MCF 10A (cell line): ENCODE measurements at regions not wholly inside any gene's neighbourhood (a gene's known extent, or its start where the extent isn't known, plus 50 kb on each side); places are given as distances from the start of the nearest gene placed in this dataset.
"Not testable (repeated sequence)": the region's sequence is repeated elsewhere in the genome, so short reads cannot be mapped to it uniquely, and the experiment has no call there.

Experiments
- BruUV-seq: library from RNA; stranded (reverse); fragments of 400-500 nt; replicated peaks from 2 replicates; lab custom pipeline; 2021; lab: Mats Ljungman, UMichigan
- CTCF ChIA-PET: fragments of 300-600 bp; sonication (Branson Sonifier 250); formaldehyde crosslinking; extraction: SDS; loops from one replicate; lab custom pipeline; 2021; ENCODE audit warnings: antibody characterized with exemption, inconsistent platforms; lab: Yijun Ruan, JAX
- POLR2A ChIA-PET: fragments of 300-600, 350-650 bp; sonication (Branson Sonifier 250); formaldehyde crosslinking; extraction: SDS; loops from one replicate; lab custom pipeline; 2020; ENCODE audit warnings: antibody characterized with exemption, inconsistent platforms; lab: Yijun Ruan, JAX
- DNase-seq: peaks from one replicate; pipeline ENCODE4 v3.0.0-alpha.2; 2018; ENCODE audit not compliant: unreplicated experiment
- H3K27ac Mint-ChIP-seq: one replicate; pipeline ENCODE4 v1.8.0; 2022; ENCODE audit warnings: mild to moderate bottlenecking, low read depth, mixed read lengths; ENCODE audit not compliant: unreplicated experiment
- H3K27me3 Mint-ChIP-seq: one replicate; pipeline ENCODE4 v1.8.0; 2022; ENCODE audit warnings: mixed read lengths; ENCODE audit not compliant: insufficient read depth, unreplicated experiment
- H3K36me3 Mint-ChIP-seq: one replicate; pipeline ENCODE4 v1.8.0; 2022; ENCODE audit warnings: mild to moderate bottlenecking, moderate library complexity, mixed read lengths; ENCODE audit not compliant: insufficient read depth, unreplicated experiment
- H3K4me1 Mint-ChIP-seq: one replicate; pipeline ENCODE4 v1.8.0; 2022; ENCODE audit warnings: mixed read lengths; ENCODE audit not compliant: insufficient read depth, unreplicated experiment
- H3K4me3 Mint-ChIP-seq: one replicate; pipeline ENCODE4 v1.8.0; 2022; ENCODE audit warnings: mild to moderate bottlenecking, moderate library complexity, mixed read lengths; ENCODE audit not compliant: unreplicated experiment
- H3K9me3 Mint-ChIP-seq: one replicate; pipeline ENCODE4 v1.8.0; 2022; ENCODE audit warnings: mixed read lengths; ENCODE audit not compliant: unreplicated experiment
- CTCF ChIP-seq: fragments of 200-600 bp; IDR thresholded peaks from one replicate; pipeline ENCODE4 v1.8.0; 2022; ENCODE audit warnings: antibody characterized with exemption, mild to moderate bottlenecking; ENCODE audit not compliant: unreplicated experiment
- intact Hi-C: fragments of 100-400 bp; cut with micrococcal nuclease; formaldehyde crosslinking; loops from 2 replicates; pipeline ENCODE4 v1.14.1; 2022

- H3K4me1 Mint-ChIP-seq = peaks cover 31% of the 10 kb centered on the region
- CTCF ChIA-PET = interaction anchor here (0.7 kb wide), 2 partner anchors 119 to 230 kb away, joined by 3 to 4 read pairs; no protein-coding TSS in a partner anchor
- no TSS peak for BruUV-seq
- H3K27ac Mint-ChIP-seq = no peak overlapping the region
- no peaks in the 10 kb centered on the region for H3K27me3 Mint-ChIP-seq
- TF ChIP-seq CTCF = no peak
- H3K36me3 Mint-ChIP-seq = peaks cover 13% of the 10 kb centered on the region
- POLR2A ChIA-PET = no interaction called here
- intact Hi-C loops = no loop called here
- no peak overlapping the region for H3K4me3 Mint-ChIP-seq
- no peak for DNase-seq
- peaks cover 7% of the 10 kb centered on the region for H3K9me3 Mint-ChIP-seq
These were observed 97.0 kb upstream of the SVIL start for GRCh38 chr10:29731760-29732159.

- Mint-ChIP-seq H3K27me3 (no peaks in the 10 kb centered on the region), H3K4me1 (peaks cover 31% of the 10 kb centered on the region), H3K9me3 (peaks cover 7% of the 10 kb centered on the region), H3K27ac (no peak overlapping the region), H3K36me3 (peaks cover 17% of the 10 kb centered on the region), H3K4me3 (no peak overlapping the region)
- intact Hi-C loops = no loop called here
- no peak for DNase-seq
- BruUV-seq = no TSS peak
- POLR2A ChIA-PET = no interaction called here
- no peak for TF ChIP-seq CTCF
- CTCF ChIA-PET = no interaction called here
These were observed 96.2 kb upstream of the SVIL start for GRCh38 chr10:29730969-29731368.

- H3K4me3 Mint-ChIP-seq = no peak overlapping the region
- H3K27me3 Mint-ChIP-seq = no peaks in the 10 kb centered on the region
- BruUV-seq = no TSS peak
- intact Hi-C loops = no loop called here
- no peak for DNase-seq
- ChIA-PET CTCF (interaction anchor here (0.6 kb wide), 2 partner anchors 29 to 859 kb away, joined by 3 to 4 read pairs; no protein-coding TSS in a partner anchor), POLR2A (no interaction called here)
- TF ChIP-seq CTCF = no peak
- H3K9me3 Mint-ChIP-seq = peaks cover 7% of the 10 kb centered on the region
- H3K27ac Mint-ChIP-seq = no peak overlapping the region
- H3K36me3 Mint-ChIP-seq = peaks cover 17% of the 10 kb centered on the region
- H3K4me1 Mint-ChIP-seq = peaks cover 31% of the 10 kb centered on the region
These were observed 95.7 kb upstream of the SVIL start for GRCh38 chr10:29730458-29730857.

GRCh38 chr10:29728541-29729049, 93.8 kb upstream of the SVIL start:
- Mint-ChIP-seq H3K4me1 (peaks cover 31% of the 10 kb centered on the region), H3K4me3 (no peak overlapping the region), H3K9me3 (peaks cover 7% of the 10 kb centered on the region), H3K36me3 (peaks cover 21% of the 10 kb centered on the region), H3K27ac (no peak overlapping the region), H3K27me3 (no peaks in the 10 kb centered on the region)
- TF ChIP-seq CTCF = no peak
- no TSS peak for BruUV-seq
- intact Hi-C loops = no loop called here
- DNase-seq = no peak
- CTCF ChIA-PET = no interaction called here
- POLR2A ChIA-PET = no interaction called here

GRCh38 chr10:29725927-29726326, 91.2 kb upstream of the SVIL start:
- BruUV-seq, H3K4me3 Mint-ChIP-seq, H3K27me3 Mint-ChIP-seq, CTCF ChIA-PET, H3K27ac Mint-ChIP-seq, DNase-seq, intact Hi-C loops, H3K9me3 Mint-ChIP-seq: not testable (repeated sequence)
- Mint-ChIP-seq H3K36me3 (peaks cover 21% of the 10 kb centered on the region), H3K4me1 (peaks cover 21% of the 10 kb centered on the region)
- POLR2A ChIA-PET = interaction anchor here (0.7 to 1.4 kb wide), 2 partner anchors 12 to 79 kb away, joined by 3 to 4 read pairs; no protein-coding TSS in a partner anchor
